MM.1S (cell line): ENCODE measurements at regions not wholly inside any gene's neighbourhood (a gene's known extent, or its start where the extent isn't known, plus 50 kb on each side); places are given as distances from the start of the nearest gene placed in this dataset.

ENCODE experiments used
- EZH2 ChIP-seq: fragments of 300-600 bp; sonication (generic); optimal IDR thresholded peaks from 2 replicates; pipeline ENCODE3; 2017; ENCODE audit warnings: low read depth, mild to moderate bottlenecking, antibody characterized with exemption, low read length, mixed read lengths
- EZH2phosphoT487 ChIP-seq: fragments of 300-600 bp; sonication (generic); IDR thresholded peaks from 2 replicates; pipeline ENCODE4 v1.6.1; 2018; ENCODE audit warnings: antibody characterized with exemption, low read length
- TF ChIP-seq, protein P1 (sequence below): fragments of 300-600 bp; sonication (generic); IDR thresholded peaks from 2 replicates; pipeline ENCODE4 v1.5.1; 2016; ENCODE audit warnings: antibody characterized with exemption, low read length, mixed read lengths

DNA sequence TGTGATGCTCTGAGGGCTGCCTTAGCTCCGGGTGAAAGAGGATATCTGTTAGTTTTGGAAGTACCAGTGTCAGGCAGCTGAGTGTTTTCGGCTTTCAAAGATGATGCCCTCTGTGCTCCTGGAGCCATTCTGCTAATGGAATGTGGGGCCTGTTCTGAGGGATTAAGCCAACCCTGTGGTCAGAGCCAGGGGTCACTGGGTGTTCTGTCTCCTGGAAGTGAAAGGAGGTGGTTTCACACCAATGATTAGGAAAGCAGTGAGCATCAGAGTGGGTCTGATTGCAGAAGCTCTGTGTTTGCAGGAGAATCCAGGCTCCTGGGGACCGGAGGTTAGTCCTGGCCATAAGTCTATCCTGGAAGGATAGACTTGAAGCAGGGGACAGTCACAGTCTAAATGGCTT is 94.6 kb downstream of the UQCRFS1 start:
- TF ChIP-seq EZH2 (no peak), EZH2phosphoT487 (no peak)
- TF ChIP-seq, protein P1, sequence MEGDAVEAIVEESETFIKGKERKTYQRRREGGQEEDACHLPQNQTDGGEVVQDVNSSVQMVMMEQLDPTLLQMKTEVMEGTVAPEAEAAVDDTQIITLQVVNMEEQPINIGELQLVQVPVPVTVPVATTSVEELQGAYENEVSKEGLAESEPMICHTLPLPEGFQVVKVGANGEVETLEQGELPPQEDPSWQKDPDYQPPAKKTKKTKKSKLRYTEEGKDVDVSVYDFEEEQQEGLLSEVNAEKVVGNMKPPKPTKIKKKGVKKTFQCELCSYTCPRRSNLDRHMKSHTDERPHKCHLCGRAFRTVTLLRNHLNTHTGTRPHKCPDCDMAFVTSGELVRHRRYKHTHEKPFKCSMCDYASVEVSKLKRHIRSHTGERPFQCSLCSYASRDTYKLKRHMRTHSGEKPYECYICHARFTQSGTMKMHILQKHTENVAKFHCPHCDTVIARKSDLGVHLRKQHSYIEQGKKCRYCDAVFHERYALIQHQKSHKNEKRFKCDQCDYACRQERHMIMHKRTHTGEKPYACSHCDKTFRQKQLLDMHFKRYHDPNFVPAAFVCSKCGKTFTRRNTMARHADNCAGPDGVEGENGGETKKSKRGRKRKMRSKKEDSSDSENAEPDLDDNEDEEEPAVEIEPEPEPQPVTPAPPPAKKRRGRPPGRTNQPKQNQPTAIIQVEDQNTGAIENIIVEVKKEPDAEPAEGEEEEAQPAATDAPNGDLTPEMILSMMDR = no peak
